M059J (cell line): ENCODE measurements at regions not wholly inside any gene's neighbourhood (a gene's known extent, or its start where the extent isn't known, plus 50 kb on each side); places are given as distances from the start of the nearest gene placed in this dataset.

Source experiments
- DNase-seq: peaks from one replicate; pipeline ENCODE4 v3.0.0-alpha.2; 2012; ENCODE audit warnings: low read depth

DNA sequence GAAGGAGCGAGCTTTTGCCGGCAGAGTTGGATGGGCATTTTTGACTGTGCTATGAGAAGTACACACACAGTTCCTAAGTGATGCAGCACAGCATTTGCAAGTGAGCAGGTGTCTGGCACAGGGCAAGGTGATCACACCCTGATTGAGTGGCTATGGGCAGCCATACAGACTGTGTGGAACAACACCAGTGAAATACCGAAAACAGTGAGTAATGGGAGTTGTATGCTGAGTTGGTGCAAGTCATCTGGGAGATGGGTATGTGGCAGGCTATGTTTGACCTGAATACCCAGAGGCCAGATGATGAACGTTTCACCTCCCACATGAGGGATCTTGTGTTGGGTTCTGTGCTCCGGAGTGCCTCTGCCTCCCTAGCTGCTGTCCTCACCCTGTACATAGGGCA lies 53.5 kb upstream of the TIPARP start:
- peak; percentile 49 for DNase-seq

DNA sequence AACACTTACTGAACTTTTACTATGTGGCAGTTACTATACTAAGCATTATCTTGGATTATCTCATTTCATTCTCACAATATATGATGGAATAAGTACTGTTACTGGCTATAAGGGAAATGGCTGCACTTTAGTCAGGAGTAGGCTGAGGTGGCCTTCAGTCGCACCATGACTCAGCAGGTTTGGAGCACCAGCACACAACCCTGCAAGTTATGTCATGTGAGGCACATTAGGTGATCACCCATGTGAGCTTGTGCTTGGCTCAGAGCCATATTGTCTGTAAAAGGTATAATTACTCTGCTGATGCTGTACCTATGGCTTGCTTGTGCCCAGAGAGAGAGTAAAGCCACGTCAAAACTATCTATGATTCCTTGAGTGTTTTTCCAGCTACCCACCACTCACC lies 54.1 kb upstream of the TIPARP start:
- DNase-seq, result peak; percentile 68

DNA sequence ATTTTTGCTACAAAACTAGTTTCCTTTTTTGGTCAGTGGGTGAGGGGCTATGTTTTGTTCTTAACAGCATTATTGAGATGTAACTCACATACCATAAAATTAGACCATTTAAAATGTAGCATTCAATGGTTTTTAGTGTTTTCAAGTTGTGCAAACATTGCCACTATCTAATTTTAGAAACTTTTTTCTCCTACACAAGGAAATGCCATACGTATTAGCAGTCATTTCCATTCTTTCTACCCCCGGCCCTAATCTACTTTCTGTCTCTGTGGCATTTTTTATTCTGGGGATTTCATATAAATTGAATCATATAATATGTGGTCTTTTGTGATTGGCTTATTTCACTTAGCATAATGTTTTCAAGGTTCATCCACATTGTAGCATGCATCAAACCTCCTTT lies 55.0 kb upstream of the TIPARP start:
- no peak for DNase-seq

- peak; percentile 53 for DNase-seq
Observed at GRCh38 chr3:156617781-156618180, 56.6 kb upstream of the TIPARP start.

DNA sequence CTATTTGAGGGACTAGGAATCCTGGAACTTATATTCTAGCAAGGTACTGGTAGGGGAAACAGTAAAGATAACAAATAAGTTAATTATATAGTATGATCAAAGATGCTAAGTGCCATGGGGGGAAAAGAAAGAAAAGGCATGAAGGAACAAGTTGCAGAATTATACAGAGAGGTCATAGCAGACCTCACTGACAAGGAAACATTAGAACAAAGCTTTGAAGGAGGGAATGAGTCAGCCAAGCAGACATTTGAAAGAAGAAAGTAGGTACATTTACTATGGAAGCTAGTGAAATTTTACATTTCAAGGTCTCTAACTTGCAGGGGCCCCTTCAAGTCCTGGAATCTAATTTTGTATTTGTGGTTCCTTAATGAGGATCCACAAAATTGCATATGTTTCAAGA lies 57.2 kb upstream of the TIPARP start:
- DNase-seq, result peak; percentile 40

GRCh38 chr3:156615592-156616173 lies 58.7 kb upstream of the TIPARP start:
- DNase-seq, result peak; percentile 93

DNA sequence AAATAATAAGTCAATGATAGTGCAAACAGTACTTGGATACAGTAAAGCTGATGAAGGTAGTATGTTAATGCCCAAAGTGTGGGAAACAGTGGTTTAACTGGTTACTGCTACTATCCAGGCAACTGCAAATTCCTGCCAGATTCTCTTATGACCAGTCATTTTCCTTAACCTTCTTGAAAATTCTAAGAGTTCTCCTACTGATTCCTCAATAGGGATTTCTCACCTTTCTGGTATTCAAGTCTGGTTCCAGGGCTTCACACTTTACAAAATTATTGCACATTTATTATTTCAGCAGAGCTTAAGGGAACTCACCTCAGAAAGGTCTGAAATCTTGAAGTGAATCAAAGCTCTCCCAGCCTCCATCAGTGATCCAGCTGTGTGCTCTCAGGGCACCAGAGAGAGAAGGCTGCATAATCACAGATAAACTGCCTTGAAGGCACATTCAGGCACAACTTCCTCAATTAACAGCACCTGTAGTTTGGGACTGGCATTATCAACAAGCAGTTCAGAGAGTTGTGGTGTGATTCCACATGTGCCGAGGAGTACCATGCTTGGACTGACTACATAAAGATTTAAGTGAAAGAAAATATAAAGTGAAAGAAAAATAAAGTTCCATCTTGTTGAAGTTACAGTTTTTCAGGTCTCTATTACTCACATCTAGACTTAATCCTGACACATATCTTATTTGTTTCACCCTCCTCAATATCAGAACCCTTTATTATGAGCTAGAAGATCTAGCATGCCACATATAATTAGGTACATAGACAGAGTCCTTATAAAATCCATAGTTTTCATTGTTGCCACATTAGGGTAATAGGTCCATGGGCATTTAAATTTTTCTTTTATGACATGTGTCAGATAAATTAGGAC lies 59.5 kb upstream of the TIPARP start:
- peak; percentile 71 for DNase-seq

DNA sequence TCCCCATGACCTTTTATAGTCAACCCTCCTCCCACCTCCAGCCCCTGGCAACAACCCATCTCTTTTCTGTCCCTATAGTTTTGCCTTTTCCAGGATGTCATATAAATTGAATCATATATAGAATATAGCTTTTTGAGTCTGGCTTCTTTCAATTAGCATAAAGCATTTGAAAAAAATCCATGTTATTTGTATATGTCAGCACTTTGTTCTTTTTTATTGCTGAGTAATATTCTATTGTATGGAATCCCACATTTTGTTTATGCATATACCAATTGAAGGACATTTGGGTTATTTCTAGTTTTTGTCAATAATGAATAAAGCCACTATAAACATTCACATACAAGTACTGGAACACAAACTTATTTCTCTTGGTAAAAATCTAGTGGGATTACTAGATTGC lies 58.0 kb upstream of the SSR3 start:
- no peak for DNase-seq

- DNase-seq, result no peak
Observed at GRCh38 chr3:156611870-156612494, 57.1 kb upstream of the SSR3 start.

GRCh38 chr3:156610154-156610553 lies 55.2 kb upstream of the SSR3 start:
- no peak for DNase-seq

GRCh38 chr3:156609546-156609945 lies 54.6 kb upstream of the SSR3 start:
- no peak for DNase-seq

GRCh38 chr3:156608601-156609514 lies 53.9 kb upstream of the SSR3 start:
- DNase-seq, result no peak

DNA sequence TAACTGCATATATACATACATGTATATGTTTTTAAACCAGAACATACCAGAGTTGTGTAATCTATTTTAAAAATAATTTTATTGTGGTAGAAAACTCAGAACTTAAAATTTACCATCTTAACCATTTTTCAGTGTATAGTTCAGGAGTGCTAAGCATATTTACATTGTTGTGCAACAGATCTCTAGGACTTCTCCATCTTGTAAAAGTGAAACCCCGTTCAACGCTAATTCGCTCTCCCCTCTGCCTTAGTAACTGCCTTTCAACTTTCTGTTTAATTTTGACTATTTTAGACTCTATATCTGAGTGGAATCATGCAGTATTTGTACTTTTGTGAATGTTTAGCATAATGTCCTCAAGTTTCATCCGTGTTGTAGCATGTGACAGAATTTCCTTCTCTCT lies 51.8 kb upstream of the SSR3 start:
- DNase-seq, result peak; percentile 40

DNA sequence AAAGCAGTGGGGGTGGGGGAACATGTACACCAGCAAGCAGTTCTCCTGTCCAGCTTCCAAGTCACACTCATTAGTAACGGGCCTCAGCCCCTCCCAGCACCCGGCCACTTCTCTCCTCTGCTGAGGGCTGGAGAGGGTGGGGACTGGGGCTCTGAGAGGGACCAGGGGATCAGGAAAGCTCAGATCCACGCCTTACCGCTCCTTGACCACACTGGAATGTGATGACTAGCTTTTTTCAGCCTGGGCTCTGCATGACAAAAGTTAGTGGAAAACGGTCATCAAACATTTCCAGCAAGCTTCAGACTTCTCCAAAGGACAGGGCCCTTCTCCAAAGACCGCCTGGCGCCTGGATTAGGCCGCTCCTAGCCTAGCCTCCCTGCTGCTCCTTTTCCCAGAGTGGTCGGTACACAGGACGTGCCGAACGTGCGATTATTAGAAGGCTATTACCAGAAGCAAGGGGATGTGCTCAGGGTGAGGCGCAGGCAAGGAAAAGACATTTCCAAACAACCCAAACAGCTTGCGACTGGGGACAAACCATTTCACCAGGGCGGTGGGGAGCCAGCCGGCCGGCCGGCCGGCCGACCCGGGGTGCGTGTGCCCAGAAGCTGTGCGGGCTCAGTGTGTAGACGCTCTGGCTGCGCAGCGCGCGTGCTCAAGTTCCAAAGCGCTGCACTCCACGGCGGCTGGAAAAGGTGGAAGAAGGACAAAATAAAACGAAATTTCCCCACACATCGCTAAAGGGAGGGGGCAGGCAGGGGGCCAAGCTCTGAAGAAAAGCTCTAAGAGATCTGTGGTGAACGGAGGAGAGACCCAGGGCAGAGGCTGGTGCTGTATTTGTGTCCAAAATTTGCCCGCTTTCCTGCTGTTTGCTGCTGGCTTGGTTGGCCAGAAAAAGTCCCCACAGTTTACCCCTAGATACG lies 51.0 kb upstream of the SSR3 start:
- peak; percentile 98 for DNase-seq

DNA sequence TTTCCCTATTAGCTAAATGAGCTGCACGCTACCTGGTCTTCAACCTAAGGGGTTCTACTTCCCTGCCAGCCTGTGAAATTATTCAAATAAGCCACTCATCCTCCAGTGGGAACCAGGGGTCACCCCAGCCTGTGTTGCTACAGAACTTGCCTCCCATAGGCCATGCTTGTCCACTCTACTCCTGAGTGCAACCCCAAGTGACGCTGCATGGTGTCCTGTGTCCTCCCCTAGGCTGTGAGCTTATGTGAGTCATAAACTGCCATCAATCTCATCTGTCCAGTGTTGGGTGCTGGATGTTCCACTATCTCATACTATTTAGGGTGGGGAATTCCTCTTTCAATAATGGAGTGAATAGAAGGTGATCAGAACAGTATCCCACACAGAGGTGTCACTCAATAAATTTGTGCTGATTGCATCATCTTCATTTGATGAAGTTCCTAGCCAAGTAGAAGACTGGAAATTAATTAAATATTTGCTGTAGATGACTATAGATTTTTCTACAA lies 49.8 kb upstream of the SSR3 start:
- DNase-seq, result peak; percentile 79
